IMR-90 (cell line): ENCODE measurements at regions not wholly inside any gene's neighbourhood (a gene's known extent, or its start where the extent isn't known, plus 50 kb on each side); places are given as distances from the start of the nearest gene placed in this dataset.

Source experiments
- BHLHE40 ChIP-seq: fragments of 150-350 bp; IDR thresholded peaks from 2 replicates; pipeline ENCODE4 v1.6.1; 2016; ENCODE audit warnings: mild to moderate bottlenecking, low read depth, low read length
- CTCF ChIP-seq: conservative IDR thresholded peaks from 2 replicates; pipeline ENCODE4 v1.5.1; 2012; ENCODE audit warnings: mild to moderate bottlenecking, low read depth, low read length, improper control_type of control experiment
- ELK1 ChIP-seq: fragments of 150-350 bp; IDR thresholded peaks from 2 replicates; pipeline ENCODE4 v1.6.1; 2016; ENCODE audit warnings: low read depth, mild to moderate bottlenecking, low read length, moderate library complexity, borderline replicate concordance
- MAFK ChIP-seq: IDR thresholded peaks from 2 replicates; pipeline ENCODE4 v1.6.1; 2012; ENCODE audit warnings: low read depth, low read length, improper control_type of control experiment
- MXI1 ChIP-seq: IDR thresholded peaks from 2 replicates; pipeline ENCODE4 v1.6.1; 2012; ENCODE audit warnings: low read depth, mild to moderate bottlenecking, low read length, moderate library complexity, borderline replicate concordance
- POLR2A ChIP-seq: IDR thresholded peaks from 2 replicates; pipeline ENCODE4 v1.6.1; 2012; ENCODE audit warnings: mild to moderate bottlenecking, low read depth, low read length
- RAD21 ChIP-seq: IDR thresholded peaks from 2 replicates; pipeline ENCODE4 v1.6.1; 2012; ENCODE audit warnings: low read length, improper control_type of control experiment
- RCOR1 ChIP-seq: IDR thresholded peaks from 2 replicates; pipeline ENCODE4 v1.6.1; 2012; ENCODE audit warnings: mild to moderate bottlenecking, low read length, improper control_type of control experiment; ENCODE audit not compliant: insufficient replicate concordance
- SMC3 ChIP-seq: fragments of 150-350 bp; IDR thresholded peaks from 2 replicates; pipeline ENCODE4 v1.6.1; 2016; ENCODE audit warnings: low read depth, mild to moderate bottlenecking, antibody characterized with exemption, low read length, moderate library complexity
- USF2 ChIP-seq: fragments of 150-350 bp; IDR thresholded peaks from 2 replicates; pipeline ENCODE4 v1.6.1; 2017; ENCODE audit warnings: mild to moderate bottlenecking, antibody characterized with exemption, low read length, low read depth

- TF ChIP-seq CTCF = no peak
- TF ChIP-seq RAD21 = no peak
- no peak for TF ChIP-seq RCOR1
- TF ChIP-seq USF2 = no peak
- no peak for TF ChIP-seq POLR2A
- TF ChIP-seq BHLHE40 = no peak
- no peak for TF ChIP-seq ELK1
- no peak for TF ChIP-seq MXI1
- TF ChIP-seq SMC3 = no peak
- TF ChIP-seq MAFK = no peak
Observed at GRCh38 chr3:139839659-139840058, 95.3 kb upstream of the CLSTN2 start.
